ENCODE measurements at regions not wholly inside any gene's neighbourhood (a gene's known extent, or its start where the extent isn't known, plus 50 kb on each side); places are given as distances from the start of the nearest gene placed in this dataset.

DNA sequence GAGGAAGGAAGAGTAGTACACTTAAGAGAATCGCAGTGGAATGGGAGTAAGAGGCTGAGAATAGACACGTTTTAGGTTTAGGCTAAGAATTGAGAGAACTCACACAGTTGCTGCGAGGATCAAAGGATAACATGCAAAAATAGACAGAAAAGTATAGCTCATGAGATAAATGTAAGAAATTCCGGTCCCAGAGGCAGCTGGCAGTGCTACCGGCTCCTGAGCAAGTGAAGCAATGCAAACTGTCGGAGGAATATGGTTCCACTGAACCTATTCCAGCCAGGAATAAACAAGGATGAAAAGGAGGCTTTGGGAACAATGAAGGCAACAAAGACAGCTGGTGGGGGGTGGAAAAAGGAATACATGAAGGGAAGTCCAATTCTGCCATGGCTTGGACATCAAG, 191.8 kb downstream of the QDPR start:
- DNase-seq: no peak
- Histone ChIP-seq H3K27me3 (no peaks in the 10 kb centered on the region), H3K36me3 (no peaks in the 10 kb centered on the region), H3K4me1 (no peaks in the 10 kb centered on the region), H3K9me3 (no peaks in the 10 kb centered on the region), H3K27ac (no peak overlapping the region), H3K4me3 (no peak overlapping the region)
- intact Hi-C loops (cut with DNase I; ENCODE audit: low total_unique reads): loop anchor here (10.0 kb wide), 1 partner anchor 805 kb away; no protein-coding TSS in a partner anchor
- no peak for TF ChIP-seq POLR2A (IDR thresholded peaks at IDR 0.05)
- TF ChIP-seq, protein P1, sequence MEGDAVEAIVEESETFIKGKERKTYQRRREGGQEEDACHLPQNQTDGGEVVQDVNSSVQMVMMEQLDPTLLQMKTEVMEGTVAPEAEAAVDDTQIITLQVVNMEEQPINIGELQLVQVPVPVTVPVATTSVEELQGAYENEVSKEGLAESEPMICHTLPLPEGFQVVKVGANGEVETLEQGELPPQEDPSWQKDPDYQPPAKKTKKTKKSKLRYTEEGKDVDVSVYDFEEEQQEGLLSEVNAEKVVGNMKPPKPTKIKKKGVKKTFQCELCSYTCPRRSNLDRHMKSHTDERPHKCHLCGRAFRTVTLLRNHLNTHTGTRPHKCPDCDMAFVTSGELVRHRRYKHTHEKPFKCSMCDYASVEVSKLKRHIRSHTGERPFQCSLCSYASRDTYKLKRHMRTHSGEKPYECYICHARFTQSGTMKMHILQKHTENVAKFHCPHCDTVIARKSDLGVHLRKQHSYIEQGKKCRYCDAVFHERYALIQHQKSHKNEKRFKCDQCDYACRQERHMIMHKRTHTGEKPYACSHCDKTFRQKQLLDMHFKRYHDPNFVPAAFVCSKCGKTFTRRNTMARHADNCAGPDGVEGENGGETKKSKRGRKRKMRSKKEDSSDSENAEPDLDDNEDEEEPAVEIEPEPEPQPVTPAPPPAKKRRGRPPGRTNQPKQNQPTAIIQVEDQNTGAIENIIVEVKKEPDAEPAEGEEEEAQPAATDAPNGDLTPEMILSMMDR (IDR thresholded peaks at IDR 0.05): no peak

DNA sequence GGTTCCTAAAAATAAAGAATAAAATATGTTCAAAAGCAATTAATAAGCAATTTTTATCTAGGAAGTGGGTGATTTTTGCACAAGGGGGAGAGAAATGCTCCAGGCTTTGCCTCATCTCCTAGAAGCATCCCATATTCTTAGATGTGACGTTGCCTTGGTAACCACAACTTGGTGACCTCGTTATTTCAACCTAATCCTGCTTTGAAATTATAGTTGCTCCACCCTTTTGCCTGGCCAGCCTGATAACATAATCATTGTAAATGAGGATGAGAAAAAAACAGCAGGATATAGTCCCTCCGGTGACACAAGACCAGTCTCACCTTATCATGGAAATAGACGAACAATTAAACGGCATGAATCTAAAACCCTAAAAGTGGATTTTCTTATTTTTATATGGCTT, 194.4 kb downstream of the QDPR start:
- no peak overlapping the region for H3K4me3 ChIP-seq
- intact Hi-C loops (cut with DNase I; ENCODE audit: low total_unique reads): no loop called here
- H3K9me3 ChIP-seq: no peaks in the 10 kb centered on the region
- no peaks in the 10 kb centered on the region for H3K4me1 ChIP-seq
- TF ChIP-seq, protein P1 (IDR thresholded peaks at IDR 0.05): no peak
- TF ChIP-seq POLR2A (IDR thresholded peaks at IDR 0.05): no peak
- H3K27ac ChIP-seq: no peak overlapping the region
- no peaks in the 10 kb centered on the region for H3K27me3 ChIP-seq
- DNase-seq: no peak
- H3K36me3 ChIP-seq: no peaks in the 10 kb centered on the region

DNA sequence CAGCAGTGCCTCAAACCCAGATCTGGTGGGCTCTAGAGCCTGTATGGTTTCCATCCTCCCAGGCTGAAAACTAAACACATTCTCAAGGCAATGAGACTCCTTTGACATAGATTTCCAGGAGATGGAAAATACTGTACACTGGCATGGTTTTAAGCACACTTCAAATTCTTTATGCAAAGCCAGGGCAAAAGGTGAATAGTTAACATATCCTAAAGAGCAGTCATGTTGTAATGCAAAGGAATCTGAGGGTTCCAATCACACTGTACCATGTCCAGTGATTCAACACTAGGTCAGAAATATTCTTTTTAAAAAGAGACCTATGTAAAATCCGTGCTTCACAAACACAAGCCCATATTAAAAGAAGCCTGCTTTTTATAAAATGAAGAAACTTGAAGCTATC, 195.3 kb downstream of the QDPR start:
- intact Hi-C loops (cut with DNase I; ENCODE audit: low total_unique reads): no loop called here
- TF ChIP-seq POLR2A (IDR thresholded peaks at IDR 0.05): no peak
- TF ChIP-seq, protein P1 (IDR thresholded peaks at IDR 0.05): no peak
- Histone ChIP-seq H3K9me3 (no peaks in the 10 kb centered on the region), H3K27me3 (no peaks in the 10 kb centered on the region), H3K4me1 (no peaks in the 10 kb centered on the region), H3K4me3 (no peak overlapping the region), H3K36me3 (no peaks in the 10 kb centered on the region), H3K27ac (no peak overlapping the region)
- DNase-seq: no peak

DNA sequence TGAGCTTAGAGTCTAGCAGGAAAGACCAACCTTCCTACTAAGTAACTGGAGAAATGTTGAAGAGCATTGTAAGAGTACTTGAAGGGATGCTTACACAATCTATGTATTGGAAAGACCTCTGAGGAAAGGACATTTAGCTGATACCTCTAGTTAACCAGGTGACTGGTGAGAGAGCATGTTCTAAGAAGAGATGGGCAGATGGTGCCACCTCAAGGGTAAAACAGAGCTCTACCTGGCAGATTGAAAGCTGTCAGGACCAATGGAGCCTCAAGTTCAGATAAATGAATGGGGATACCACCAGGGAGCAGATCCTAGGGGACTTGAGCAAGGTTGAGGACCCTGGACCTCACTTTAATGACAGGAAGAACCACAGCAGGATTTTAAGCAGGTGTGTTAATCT, 196.4 kb downstream of the QDPR start:
- no peak for DNase-seq
- Histone ChIP-seq H3K4me3 (no peak overlapping the region), H3K27ac (no peak overlapping the region), H3K4me1 (no peaks in the 10 kb centered on the region), H3K27me3 (no peaks in the 10 kb centered on the region), H3K36me3 (no peaks in the 10 kb centered on the region), H3K9me3 (no peaks in the 10 kb centered on the region)
- TF ChIP-seq, protein P1 (IDR thresholded peaks at IDR 0.05): no peak
- intact Hi-C loops (cut with DNase I; ENCODE audit: low total_unique reads): no loop called here

DNA sequence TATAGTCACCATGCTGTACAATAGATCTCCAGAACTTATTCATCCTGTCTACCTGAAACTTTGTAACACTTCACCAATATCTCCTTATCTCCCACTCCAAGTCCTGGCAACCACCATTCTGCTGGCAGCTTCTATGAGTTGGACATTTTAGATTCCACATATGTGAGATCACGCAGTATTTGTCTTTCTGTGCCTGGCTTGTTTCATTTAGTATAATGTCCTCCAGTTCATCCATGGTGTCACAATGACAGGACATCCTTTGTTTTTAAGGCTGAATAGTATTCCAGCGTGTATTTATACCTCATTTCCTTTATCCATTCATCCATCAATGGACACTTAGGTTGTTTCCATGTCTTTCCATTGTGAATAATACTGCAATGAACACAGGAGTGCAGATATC, 198.7 kb downstream of the QDPR start:
- H3K27me3 ChIP-seq: no peaks in the 10 kb centered on the region
- no peak overlapping the region for H3K4me3 ChIP-seq
- intact Hi-C loops (cut with DNase I; ENCODE audit: low total_unique reads): no loop called here
- DNase-seq: no peak
- no peaks in the 10 kb centered on the region for H3K36me3 ChIP-seq
- H3K4me1 ChIP-seq: no peaks in the 10 kb centered on the region
- no peak overlapping the region for H3K27ac ChIP-seq
- no peaks in the 10 kb centered on the region for H3K9me3 ChIP-seq
- TF ChIP-seq, protein P1 (IDR thresholded peaks at IDR 0.05): no peak
- no peak for TF ChIP-seq POLR2A (IDR thresholded peaks at IDR 0.05)
